ENCODE measurements at regions not wholly inside any gene's neighbourhood (a gene's known extent, or its start where the extent isn't known, plus 50 kb on each side); places are given as distances from the start of the nearest gene placed in this dataset.

DNA sequence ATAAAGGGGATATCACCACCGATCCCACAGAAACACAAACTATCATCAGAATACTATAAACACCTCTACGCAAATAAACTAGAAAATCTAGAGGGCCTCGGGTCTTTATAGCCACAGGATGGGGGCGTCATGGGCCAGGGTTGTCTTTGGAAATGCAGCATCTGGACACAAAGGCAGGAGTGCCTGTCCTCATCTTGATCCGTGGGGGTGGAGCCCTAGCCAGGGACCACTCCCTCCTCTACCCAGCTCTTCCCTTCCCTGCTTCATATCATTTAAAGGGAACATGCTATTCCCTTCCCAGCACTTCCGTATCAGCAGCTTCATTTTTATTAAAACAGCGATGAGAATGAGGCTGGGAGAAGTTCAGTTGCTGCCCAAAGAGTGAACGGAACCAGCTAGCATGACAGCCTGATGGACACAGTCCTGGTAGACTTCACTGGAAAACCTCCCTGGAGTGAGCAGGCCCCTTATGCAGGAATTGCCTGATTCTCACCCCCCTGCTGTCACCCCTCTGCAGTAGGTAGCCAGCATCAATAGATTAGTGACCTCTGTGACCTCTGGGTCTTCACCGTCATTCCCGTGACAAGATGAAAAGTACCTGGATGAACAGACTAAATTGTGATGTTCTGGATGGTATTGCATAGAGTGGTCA is 251.4 kb upstream of the RGS6 start:
- DNase-seq (ENCODE audit: low read depth) = no peak

DNA sequence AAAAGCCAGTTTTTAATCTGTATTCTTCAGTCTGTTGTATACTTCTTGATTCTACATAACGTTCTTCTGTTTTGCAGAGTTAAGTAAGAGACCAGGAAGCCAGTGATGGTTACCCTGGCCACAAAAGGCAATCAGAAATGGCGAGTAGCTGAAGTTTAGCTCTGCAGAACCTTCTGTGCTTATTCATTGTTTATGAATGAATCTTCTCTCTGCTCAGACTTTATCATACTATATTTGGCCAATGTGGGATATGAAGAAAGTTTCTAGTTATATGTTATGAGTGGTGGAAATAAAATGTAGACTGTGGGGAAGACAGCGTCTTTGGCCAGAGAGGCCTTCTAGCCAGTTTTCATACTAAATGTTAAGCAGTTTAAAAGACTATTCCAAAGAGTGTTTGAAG is 249.9 kb upstream of the RGS6 start:
- DNase-seq (ENCODE audit: low read depth) = no peak

DNA sequence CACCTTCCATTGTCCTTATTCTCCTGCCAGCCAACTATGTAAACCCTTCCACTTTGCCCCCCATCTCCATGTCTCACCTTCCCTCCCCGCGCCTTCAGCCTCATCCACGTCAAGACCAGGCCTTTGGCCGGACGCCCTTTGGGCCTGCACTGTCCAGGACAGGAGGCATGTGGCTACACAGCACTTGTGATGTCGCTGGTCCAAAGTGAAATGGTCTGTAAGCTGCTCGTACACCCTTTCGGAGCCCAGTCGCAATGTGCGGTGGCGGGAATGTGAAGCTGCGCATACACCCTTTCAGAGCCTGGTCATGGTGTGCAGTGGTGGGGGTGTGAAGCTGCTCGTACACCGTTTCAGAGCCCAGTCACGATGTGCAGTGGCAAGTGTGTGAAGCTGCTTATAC is 247.9 kb upstream of the RGS6 start:
- DNase-seq (ENCODE audit: low read depth) = no peak

DNA sequence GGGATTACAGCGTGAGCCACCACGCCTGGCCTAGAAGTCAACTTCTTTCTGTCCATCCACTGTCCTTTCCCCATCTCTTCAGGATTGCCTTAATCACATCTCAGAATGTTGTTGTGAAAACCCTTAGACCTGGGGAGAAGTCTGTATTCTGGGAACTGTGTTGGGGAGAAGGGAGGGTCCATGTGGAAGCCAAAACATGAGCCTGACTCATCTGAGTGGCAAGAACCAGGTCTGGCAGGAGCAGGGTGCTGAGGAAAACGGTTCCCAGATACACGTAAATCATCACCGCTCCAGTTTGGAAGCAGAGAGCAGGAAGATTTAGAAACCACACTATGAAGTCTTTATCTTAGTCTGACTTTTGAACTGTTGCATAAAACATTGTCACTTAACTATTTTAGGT is 245.6 kb upstream of the RGS6 start:
- DNase-seq (ENCODE audit: low read depth) = no peak

DNA sequence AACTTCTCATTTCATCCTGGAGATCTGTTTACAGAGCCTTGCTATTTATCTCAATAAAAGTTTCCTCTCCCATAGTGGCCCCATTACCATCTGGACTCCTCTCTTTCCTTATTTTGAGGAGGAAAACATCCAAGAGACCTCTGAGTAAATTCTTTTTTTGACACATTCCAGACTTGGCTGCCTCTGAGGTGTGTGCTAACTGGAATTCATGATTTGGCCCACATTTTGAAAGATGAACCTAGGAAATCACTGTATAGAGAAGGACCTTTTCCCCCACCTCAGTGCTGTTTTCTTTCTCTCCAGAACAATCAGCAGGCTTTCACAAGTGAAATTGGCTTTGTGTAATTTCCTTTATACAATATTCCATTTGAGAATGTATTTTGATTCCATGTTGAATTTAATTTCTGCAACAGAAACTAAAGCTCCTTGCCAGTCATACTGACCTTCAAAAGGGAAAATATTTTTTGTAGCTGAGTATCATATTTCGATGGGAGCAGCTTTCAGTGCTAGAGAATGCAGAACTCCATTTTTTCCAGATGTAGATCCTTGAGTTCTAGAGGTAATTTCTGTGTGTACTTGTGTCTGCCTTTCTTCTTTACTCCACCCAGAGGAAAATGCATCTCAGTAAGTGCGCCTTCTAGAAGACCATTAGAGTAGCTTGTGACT is 244.9 kb upstream of the RGS6 start:
- no peak for DNase-seq (ENCODE audit: low read depth)

DNA sequence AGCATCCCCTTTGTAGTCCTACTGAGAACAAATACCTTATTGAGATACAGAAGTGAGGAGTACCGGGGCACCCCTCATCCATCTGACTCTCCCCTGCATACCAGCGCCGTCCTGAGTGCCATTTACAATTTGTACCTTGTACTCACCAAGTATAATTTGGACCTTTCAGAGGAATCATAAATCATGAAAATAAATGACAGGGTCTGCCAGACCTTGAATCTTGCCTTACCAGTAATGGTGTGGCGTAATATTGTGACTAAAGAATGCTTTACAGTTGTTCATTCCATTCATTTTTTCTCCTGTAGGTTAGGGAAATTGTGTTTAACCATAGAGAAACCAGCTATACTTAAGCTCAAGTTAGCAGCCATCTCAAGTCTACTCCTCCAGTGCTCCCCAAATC is 243.7 kb upstream of the RGS6 start:
- DNase-seq (ENCODE audit: low read depth) = no peak

DNA sequence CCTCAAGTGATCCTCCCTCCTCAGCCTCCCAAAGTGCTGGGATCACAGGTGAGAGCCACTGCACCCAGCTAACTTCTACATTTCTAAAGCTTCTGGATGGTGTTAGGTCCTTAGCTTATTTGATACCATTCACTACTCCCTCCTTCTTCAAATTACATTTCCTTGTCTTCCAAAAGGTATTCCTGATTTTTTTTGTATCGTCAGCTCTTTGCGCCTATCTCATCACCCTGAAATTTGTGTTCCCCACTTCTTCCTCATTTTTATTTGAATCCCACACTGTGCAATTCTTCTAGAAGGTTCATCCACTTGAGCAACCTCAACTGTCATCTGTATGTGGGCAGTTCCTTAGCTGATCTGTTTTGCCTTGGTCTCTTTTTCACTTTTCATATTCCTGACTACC is 241.8 kb upstream of the RGS6 start:
- DNase-seq (ENCODE audit: low read depth) = no peak

DNA sequence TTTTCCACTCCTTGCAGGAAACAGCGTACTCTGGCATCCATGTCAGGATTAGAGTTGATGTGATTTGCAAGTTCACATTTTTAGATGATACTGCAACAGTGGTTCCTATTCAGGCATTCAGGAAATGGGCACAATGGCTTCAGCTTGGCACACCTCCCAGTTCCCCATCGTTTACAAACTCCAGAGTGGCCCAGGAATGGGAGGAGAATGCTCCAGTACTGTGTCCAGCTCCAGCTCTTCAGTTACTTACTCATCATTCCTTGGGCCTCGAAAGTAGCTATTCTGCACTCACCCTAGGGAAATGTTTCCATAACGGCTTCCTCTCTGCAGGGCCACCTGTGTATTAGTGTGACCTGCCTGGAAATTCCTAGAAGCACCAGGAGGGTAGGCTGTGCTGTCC is 239.7 kb upstream of the RGS6 start:
- DNase-seq (ENCODE audit: low read depth) = no peak

DNA sequence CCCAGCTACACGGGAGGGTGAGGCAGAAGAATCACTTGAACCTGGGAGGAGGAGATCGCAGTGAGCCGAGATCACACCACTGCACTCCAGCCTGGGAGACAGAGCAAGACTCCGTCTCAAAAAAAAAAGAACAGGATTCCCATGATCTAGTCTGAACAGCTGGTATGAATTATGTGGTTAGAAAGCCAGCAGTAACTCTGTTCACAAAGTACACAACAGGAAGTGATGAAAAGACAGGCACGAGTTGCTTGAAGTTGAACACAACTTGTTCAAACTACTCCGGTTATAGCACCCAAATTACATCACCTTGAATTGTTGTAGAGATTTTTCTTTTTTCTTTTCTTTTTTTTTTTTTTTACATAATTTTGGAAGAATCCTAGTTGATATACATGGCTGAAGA is 238.8 kb upstream of the RGS6 start:
- no peak for DNase-seq (ENCODE audit: low read depth)

DNA sequence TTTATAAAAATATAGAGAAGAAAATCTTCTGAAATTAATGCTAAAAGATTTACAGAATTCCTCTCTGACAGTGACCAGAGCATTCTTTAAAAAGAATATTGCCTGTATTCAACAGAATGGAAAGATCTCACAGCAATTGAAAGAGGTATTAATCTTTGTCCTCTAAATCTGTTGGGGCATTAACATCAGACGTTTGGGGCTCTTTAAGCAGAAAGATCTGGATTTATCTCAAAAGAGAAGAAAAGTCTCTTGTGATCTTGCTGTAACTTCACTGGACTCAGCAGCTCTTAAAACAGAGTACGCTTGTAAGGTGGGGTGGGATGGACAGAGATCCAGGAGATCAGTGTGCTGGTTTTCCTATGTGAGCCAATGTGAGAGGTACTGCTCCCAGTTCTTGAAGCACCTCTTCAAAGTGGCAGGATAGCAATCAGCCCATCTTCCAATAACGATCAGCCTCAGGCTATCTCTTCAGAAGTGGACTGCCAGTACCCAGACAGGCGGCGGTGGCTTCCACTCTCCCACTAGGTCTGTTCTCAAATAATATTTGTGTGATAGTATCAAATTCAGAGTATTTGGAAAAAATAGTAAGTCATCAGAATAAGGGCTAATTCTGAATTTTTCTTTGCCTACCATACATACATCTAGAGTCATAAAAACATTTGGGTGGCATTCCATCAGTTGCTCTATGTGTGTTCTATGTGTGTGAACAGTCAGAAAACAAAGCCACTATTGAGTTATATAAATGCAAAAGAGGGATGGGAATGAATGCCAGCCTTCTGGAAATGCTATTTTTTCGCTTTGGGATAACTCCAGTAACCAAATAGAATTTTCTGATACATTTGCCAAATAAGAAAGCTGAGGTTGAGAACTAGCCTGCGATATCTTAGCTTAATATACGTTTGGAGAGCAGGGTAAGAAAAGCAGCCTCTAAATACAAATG is 237.4 kb upstream of the RGS6 start:
- DNase-seq (ENCODE audit: low read depth) = no peak

DNA sequence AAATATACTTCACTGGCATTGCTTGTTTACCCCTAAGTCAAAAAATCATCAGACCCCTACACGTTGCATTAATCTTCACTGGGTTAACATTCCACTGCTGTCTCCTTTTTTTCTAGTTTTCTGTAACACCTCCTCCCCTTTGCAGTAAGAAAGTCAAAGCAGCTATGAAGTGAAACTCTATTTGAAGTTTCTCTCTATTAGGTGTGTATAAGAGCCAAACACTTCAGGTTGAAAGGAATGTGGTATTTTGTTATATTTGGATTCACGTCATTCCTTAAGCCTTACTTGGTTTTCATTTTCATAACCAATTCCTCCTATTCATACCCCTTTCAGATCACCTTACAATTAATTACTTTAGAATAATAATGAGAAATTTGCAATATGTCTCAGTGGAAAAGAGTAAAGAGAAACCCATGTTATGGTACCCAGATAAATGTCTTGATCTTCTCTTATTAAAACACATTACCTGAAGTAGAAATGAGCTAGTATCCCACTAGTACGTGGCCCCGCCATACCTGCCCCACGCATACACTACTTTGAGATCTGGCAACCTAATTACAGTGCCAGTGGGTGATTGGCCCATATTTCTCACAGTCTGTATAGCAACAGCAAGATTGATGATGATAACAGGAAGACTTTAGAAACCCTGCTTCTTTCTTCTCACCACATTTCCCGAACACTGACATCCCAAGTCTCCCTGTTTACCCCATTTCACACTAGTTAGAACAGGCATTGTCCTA is 236.4 kb upstream of the RGS6 start:
- no peak for DNase-seq (ENCODE audit: low read depth)

DNA sequence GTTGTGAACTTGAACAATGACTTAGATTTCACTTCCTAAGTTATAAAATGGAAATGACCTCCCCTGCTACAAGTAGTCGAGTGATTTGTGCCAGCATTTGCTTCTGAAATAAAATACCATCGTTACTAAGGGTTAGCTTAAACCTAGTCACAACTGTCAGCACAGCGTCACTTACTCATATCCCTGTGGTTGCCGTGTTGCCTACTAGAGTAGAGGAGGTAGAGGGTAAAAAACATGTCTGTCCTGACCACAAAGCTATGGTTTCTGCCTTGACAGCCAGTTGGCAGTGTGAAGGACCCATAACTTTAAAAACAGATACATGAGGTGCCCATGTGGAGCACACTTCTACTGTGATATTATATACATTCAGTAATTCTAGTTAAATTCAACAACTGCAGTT is 234.2 kb upstream of the RGS6 start:
- no peak for DNase-seq (ENCODE audit: low read depth)

DNA sequence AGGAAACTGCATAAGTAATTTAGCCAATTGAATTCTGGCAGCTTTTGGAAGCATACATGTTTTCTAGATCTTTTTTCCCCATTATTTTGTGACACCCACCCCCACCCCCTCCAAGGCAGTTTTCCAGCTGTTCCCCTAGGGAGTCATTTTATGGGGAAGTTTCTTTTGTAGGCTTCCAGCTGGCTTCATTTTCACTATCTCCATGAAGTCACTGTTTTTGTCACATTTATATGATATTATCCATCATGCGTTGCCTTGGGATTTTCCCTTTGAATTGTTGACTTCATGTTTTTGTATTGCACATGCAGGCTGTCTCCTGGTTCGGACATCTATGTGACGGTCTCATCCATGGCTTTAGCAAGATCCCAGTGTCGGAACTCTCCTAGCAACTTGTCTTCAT is 233.6 kb upstream of the RGS6 start:
- DNase-seq (ENCODE audit: low read depth) = no peak

DNA sequence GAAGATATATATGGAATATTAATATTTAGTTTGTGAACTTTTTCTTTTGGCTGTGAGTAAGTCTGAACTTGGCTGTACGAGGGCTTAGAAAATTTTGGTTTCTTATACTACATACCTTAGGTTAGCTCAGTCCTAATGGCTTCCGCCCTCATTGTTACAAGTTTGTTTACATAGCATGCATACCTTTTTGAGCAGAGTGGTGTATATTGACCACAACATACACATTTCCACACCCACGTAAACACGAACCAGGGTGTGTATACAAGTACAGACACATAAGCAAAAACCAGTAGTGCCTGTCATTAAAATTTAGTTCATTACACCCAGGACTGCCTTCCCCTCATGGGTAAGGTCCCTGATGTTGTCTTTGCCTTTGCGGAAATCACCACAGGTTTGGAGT is 230.2 kb upstream of the RGS6 start:
- no peak for DNase-seq (ENCODE audit: low read depth)

DNA sequence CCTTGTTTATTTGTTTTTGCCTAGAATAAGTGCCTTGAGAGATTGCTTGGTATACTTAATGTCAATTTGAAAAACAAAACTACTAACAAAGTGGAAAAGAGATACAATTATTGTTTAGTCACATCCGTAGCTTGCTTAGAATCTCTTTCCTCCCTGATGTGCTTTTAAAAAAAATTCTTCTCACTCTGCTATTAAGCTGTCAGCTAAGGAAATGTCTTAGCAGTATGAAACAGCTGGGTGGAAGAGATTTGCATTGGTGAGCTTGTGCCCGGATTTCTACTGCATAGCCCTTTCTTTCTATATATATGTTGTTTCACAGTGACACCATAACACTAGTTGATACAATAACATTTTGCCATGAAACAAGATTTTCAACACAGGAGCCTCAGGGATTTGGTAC is 229.4 kb upstream of the RGS6 start:
- no peak for DNase-seq (ENCODE audit: low read depth)

DNA sequence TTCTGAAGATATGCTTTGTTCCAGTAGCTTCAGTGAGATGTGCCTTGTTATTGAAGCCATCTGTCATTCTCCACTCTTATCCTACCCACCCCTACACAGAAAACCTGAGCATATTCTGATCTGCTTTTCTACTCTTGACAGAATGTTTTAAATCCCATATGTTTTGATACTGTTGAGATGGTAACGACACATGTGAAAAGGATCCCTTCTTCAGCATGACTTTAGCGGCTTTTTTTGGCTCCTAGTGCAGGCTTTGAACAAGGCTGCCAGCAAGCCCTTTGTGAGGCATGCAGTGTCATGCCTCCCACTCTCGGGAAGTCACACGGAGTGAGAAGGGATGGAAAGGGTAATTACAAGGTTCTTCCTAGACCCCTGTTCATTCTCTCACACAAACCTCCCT is 228.8 kb upstream of the RGS6 start:
- DNase-seq (ENCODE audit: low read depth) = no peak

DNA sequence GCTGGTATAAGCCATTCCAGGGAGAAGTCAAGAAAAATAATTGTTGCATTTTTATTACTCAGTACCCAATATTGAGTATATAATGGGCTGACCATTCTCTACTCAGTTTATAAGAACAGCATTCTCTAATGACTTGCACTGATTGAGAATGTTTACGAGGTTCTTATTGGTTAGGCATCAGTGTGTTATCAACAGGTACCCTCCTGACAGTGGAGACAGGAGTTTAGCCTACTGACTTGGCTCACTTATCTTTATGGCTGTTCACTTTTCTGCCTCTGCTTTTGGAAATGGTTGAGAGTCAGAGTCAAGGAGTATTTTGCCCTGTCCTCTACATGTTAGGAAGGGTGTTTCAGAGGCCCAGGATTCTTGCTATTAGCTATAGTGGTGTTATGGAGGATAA is 228.0 kb upstream of the RGS6 start:
- no peak for DNase-seq (ENCODE audit: low read depth)

DNA sequence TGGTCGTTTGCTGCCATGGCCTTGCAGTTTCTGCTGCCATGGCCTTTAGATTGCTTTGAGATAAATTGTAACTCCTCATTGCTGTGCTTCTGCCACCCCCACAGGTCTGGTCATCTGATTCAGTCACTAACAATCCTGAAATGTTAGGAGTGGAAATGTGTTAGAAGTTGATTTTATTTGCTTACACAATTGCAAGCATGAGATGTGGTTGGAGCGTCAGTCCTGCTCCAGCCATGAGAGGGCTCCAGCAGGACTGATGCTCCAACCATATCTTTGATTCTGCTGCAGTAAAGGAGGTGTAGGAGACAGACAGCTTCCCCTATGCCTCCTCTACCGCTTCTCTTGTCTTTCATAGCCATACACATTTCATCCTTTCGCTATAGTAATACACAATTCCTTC is 226.8 kb upstream of the RGS6 start:
- no peak for DNase-seq (ENCODE audit: low read depth)

DNA sequence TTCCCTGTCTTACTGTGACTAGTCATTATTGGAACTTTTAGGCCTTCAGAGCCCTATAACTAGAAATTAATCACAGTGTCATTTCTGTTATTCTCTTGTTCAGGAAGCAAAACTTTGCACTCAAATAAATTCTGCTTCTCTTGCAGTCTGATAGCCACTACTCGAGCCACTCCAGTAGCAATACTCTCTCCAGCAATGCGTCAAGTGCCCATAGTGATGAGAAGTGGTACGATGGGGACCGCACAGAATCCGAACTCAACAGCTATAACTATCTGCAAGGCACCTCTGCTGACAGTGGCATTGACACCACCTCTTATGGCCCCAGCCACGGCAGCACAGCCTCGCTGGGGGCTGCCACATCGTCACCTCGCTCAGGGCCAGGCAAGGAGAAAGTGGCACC is 223.2 kb upstream of the RGS6 start:
- no peak for DNase-seq (ENCODE audit: low read depth)

DNA sequence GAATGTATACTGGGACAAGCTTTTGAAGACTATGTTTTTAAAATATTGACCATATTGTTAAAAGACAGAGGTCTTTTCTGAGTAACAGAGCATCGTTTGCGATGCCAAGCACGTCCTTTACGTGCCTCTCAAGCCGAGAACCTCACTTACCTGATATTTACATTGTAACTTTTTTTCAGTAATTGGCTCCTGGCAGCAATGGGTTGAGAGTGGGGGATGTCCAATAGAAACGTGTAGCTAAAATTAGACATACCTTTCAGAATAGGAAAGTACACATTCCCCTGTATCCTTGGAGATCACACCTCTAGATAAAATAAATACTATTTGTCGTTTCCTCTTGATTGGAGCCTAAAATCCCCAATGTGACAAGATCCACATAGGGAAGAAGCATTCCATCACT is 222.2 kb upstream of the RGS6 start:
- DNase-seq (ENCODE audit: low read depth) = no peak

DNA sequence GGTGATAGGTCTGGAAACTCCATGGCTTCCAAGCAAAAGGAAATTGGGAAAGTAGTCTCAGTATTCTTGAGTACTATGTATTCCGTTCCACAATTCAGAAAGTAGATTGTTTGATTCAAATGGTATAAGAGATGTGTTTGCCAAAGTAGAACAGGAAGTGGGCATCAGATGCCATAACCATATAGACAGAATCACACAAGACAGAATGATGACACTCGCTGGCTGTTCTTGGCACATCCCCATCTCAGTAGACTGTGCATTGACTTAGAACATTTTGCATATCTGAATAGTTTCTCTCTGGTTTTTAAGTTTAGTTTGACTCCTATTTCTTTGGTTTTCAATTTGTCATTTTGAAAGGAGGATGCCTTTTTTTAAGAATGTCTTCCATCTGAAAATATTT is 221.1 kb upstream of the RGS6 start:
- no peak for DNase-seq (ENCODE audit: low read depth)

DNA sequence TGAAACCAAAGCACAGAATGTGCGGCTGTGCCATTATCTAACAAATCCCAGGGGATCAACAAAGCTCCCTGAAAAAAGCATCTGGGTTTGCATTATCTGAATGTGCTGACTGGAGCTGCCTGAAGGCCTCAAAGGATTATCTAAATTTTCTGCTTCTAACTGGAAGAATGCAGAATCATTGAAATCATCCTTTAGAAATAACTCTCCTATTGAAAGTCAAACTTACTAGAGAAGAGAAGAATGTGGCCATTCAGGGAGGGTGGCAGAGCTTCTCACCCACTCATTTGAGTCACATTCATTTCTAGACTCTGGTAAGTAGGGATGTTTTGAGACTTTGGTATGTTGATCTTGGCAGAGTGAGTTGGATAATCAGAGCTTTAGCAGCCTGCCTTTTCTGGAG is 220.6 kb upstream of the RGS6 start:
- no peak for DNase-seq (ENCODE audit: low read depth)

DNA sequence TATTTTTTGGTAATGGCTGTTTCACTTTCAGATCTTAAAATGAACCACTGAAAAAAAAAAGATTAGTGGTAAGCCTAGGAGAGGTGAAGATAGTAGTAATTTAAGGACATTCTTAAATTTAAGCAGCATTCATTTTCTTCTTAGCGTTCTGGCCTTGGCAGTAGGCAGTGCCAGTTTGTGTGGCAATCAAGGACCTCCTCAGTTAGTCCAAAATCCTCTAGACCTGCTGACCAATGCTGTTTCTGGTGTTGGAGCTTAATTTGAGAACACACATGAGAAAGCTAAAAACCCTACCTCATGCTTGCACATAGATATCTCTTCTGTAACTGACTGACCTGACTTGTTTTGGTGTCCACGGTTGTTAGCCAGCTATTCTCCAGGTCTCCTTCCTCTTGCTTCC is 219.8 kb upstream of the RGS6 start:
- no peak for DNase-seq (ENCODE audit: low read depth)

All from activated T-cell treated with anti-CD3 and anti-CD28 coated beads for 48 hours (primary cell).